ENCODE measurements at regions not wholly inside any gene's neighbourhood (a gene's known extent, or its start where the extent isn't known, plus 50 kb on each side); places are given as distances from the start of the nearest gene placed in this dataset.

- FAIRE-seq, result no peak
These were observed 72.0 kb downstream of the SPRY1 start for GRCh38 chr4:123468479-123469031.

GRCh38 chr4:123469245-123469644 lies 72.7 kb downstream of the SPRY1 start:
- Histone ChIP-seq H3K27ac (no peak overlapping the region), H3K9me3 (no peaks in the 10 kb centered on the region), H3K4me1 (no peaks in the 10 kb centered on the region), H3K36me3 (no peaks in the 10 kb centered on the region), H3K27me3 (no peaks in the 10 kb centered on the region), H3K4me3 (no peak overlapping the region)
- intact Hi-C loops (cut with DNase I), result no loop called here
- DNase-seq, result no peak
- no peak for ATAC-seq
- no peak for FAIRE-seq
- 58 to 63% methylated on average over 3 of the region's 3 CpGs for WGBS, 2 donors
- TF ChIP-seq CTCF (IDR thresholded peaks at IDR 0.05), result no peak

More at GRCh38 chr4:123468479-123469031, 72.0 kb downstream of the SPRY1 start:
- DNase-seq (no peak), ATAC-seq (no peak)
- H3K4me1 ChIP-seq, result no peaks in the 10 kb centered on the region
- no peaks in the 10 kb centered on the region for H3K9me3 ChIP-seq
- H3K36me3 ChIP-seq, result no peaks in the 10 kb centered on the region
- intact Hi-C loops (cut with DNase I), result no loop called here
- no peaks in the 10 kb centered on the region for H3K27me3 ChIP-seq
- 46 to 60% methylated on average over 2 of the region's 2 CpGs for WGBS, 2 donors
- no peak overlapping the region for H3K27ac ChIP-seq
- no peak for TF ChIP-seq CTCF (IDR thresholded peaks at IDR 0.05)
- H3K4me3 ChIP-seq, result no peak overlapping the region

GRCh38 chr4:123469696-123470095 lies 73.1 kb downstream of the SPRY1 start:
- 92 to 98% methylated on average over 2 of the region's 2 CpGs for WGBS, 2 donors
- DNase-seq, result no peak
- Histone ChIP-seq H3K4me3 (no peak overlapping the region), H3K36me3 (no peaks in the 10 kb centered on the region), H3K9me3 (no peaks in the 10 kb centered on the region), H3K4me1 (no peaks in the 10 kb centered on the region), H3K27ac (no peak overlapping the region), H3K27me3 (no peaks in the 10 kb centered on the region)
- intact Hi-C loops (cut with DNase I), result no loop called here
- no peak for ATAC-seq
- no peak for FAIRE-seq
- TF ChIP-seq CTCF (IDR thresholded peaks at IDR 0.05), result no peak

GRCh38 chr4:123470640-123471039 lies 74.0 kb downstream of the SPRY1 start:
- H3K4me1 ChIP-seq, result no peaks in the 10 kb centered on the region
- ATAC-seq, result no peak

More at GRCh38 chr4:123470640-123471039, 74.0 kb downstream of the SPRY1 start:
- intact Hi-C loops (cut with DNase I), result no loop called here
- no peak for FAIRE-seq
- no peak overlapping the region for H3K27ac ChIP-seq
- TF ChIP-seq CTCF (IDR thresholded peaks at IDR 0.05), result no peak
- 93 to 94% methylated on average over 2 of the region's 2 CpGs for WGBS, 2 donors
- DNase-seq, result no peak
- no peaks in the 10 kb centered on the region for H3K9me3 ChIP-seq
- no peak overlapping the region for H3K4me3 ChIP-seq
- no peaks in the 10 kb centered on the region for H3K36me3 ChIP-seq
- H3K27me3 ChIP-seq, result no peaks in the 10 kb centered on the region

Data from pancreas (tissue), 10 donors.